ENCODE measurements at regions not wholly inside any gene's neighbourhood (a gene's known extent, or its start where the extent isn't known, plus 50 kb on each side); places are given as distances from the start of the nearest gene placed in this dataset.

GRCh38 chr5:67341478-67341877 lies 144.9 kb upstream of the CD180 start:
- TF ChIP-seq POLR2AphosphoS5 (IDR thresholded peaks at IDR 0.05; ENCODE audit: insufficient read depth in 1 of 2, low read depth in 1 of 2), result no peak
- TF ChIP-seq POLR2A (IDR thresholded peaks at IDR 0.05), result no peak
- no peak for TF ChIP-seq CTCF (IDR thresholded peaks at IDR 0.05)
- Histone ChIP-seq H3K36me3 (no peaks in the 10 kb centered on the region), H3K4me3 (no peak overlapping the region), H3K9me3 (no peaks in the 10 kb centered on the region), H3K4me1 (no peaks in the 10 kb centered on the region), H3K27ac (no peak overlapping the region), H3K27me3 (no peaks in the 10 kb centered on the region)
- intact Hi-C loops (cut with DNase I), result no loop called here
- DNase-seq (ENCODE audit: extremely low spot score in 2 of 2), result no peak

GRCh38 chr5:67339219-67339767 lies 142.7 kb upstream of the CD180 start:
- Histone ChIP-seq H3K9me3 (no peaks in the 10 kb centered on the region), H3K4me1 (no peaks in the 10 kb centered on the region), H3K27me3 (no peaks in the 10 kb centered on the region), H3K36me3 (no peaks in the 10 kb centered on the region), H3K27ac (no peak overlapping the region), H3K4me3 (no peak overlapping the region)
- TF ChIP-seq POLR2AphosphoS5 (IDR thresholded peaks at IDR 0.05; ENCODE audit: insufficient read depth in 1 of 2, low read depth in 1 of 2) (no peak), POLR2A (IDR thresholded peaks at IDR 0.05) (no peak), CTCF (IDR thresholded peaks at IDR 0.05) (no peak)
- no peak for DNase-seq (ENCODE audit: extremely low spot score in 2 of 2)
- intact Hi-C loops (cut with DNase I), result no loop called here

- TF ChIP-seq POLR2A (IDR thresholded peaks at IDR 0.05) (no peak), POLR2AphosphoS5 (IDR thresholded peaks at IDR 0.05; ENCODE audit: insufficient read depth in 1 of 2, low read depth in 1 of 2) (no peak)
- intact Hi-C loops (cut with DNase I), result no loop called here
- no peaks in the 10 kb centered on the region for H3K27me3 ChIP-seq
- no peaks in the 10 kb centered on the region for H3K4me1 ChIP-seq
- no peak overlapping the region for H3K4me3 ChIP-seq
- no peak for DNase-seq (ENCODE audit: extremely low spot score in 2 of 2)
- H3K36me3 ChIP-seq, result no peaks in the 10 kb centered on the region
- no peaks in the 10 kb centered on the region for H3K9me3 ChIP-seq
- H3K27ac ChIP-seq, result no peak overlapping the region
These were observed 141.8 kb upstream of the CD180 start for GRCh38 chr5:67338421-67338820.

GRCh38 chr5:67337751-67338150 lies 141.2 kb upstream of the CD180 start:
- Histone ChIP-seq H3K4me3 (no peak overlapping the region), H3K4me1 (no peaks in the 10 kb centered on the region), H3K27ac (no peak overlapping the region), H3K9me3 (no peaks in the 10 kb centered on the region), H3K36me3 (no peaks in the 10 kb centered on the region), H3K27me3 (no peaks in the 10 kb centered on the region)
- intact Hi-C loops (cut with DNase I), result no loop called here
- TF ChIP-seq CTCF (IDR thresholded peaks at IDR 0.05) (no peak), POLR2A (IDR thresholded peaks at IDR 0.05) (no peak), POLR2AphosphoS5 (IDR thresholded peaks at IDR 0.05; ENCODE audit: insufficient read depth in 1 of 2, low read depth in 1 of 2) (no peak)
- DNase-seq (ENCODE audit: extremely low spot score in 2 of 2), result no peak

GRCh38 chr5:67335426-67335825 lies 138.8 kb upstream of the CD180 start:
- Histone ChIP-seq H3K9me3 (peaks cover 4% of the 10 kb centered on the region), H3K4me1 (no peaks in the 10 kb centered on the region), H3K27me3 (no peaks in the 10 kb centered on the region), H3K36me3 (no peaks in the 10 kb centered on the region), H3K27ac (no peak overlapping the region), H3K4me3 (no peak overlapping the region)
- intact Hi-C loops (cut with DNase I), result no loop called here
- TF ChIP-seq POLR2A (IDR thresholded peaks at IDR 0.05) (no peak), POLR2AphosphoS5 (IDR thresholded peaks at IDR 0.05; ENCODE audit: insufficient read depth in 1 of 2, low read depth in 1 of 2) (no peak), CTCF (IDR thresholded peaks at IDR 0.05) (no peak)
- no peak for DNase-seq (ENCODE audit: extremely low spot score in 2 of 2)

Measured in vagina (tissue), 2 donors.